PC-9 (cell line): ENCODE measurements at regions not wholly inside any gene's neighbourhood (a gene's known extent, or its start where the extent isn't known, plus 50 kb on each side); places are given as distances from the start of the nearest gene placed in this dataset.
"Not testable (repeated sequence)": the region's sequence is repeated elsewhere in the genome, so short reads cannot be mapped to it uniquely, and the experiment has no call there.

Experiments
- BruUV-seq: library from RNA; stranded (reverse); fragments of 400-500 nt; replicated peaks from 2 replicates; lab custom pipeline; 2021; lab: Mats Ljungman, UMichigan
- CTCF ChIA-PET: fragments of 300-600 bp; sonication (Branson Sonifier 250); formaldehyde crosslinking; loops from one replicate; lab custom pipeline; 2022; ENCODE audit warnings: antibody characterized with exemption; lab: Charles Lee
- POLR2A ChIA-PET: fragments of 300-600 bp; sonication (Branson Sonifier 250); formaldehyde crosslinking; loops from one replicate; lab custom pipeline; 2022; ENCODE audit warnings: antibody characterized with exemption; ENCODE audit not compliant: unreplicated experiment; lab: Charles Lee
- DNase-seq, 2 experiments: peaks; one replicate each; pipeline versions ENCODE4 v3.0.0 to v3.0.0-alpha.2; 2015 to 2022; ENCODE audit warnings: mixed read lengths in 1 of 2
- H2AFZ ChIP-seq: fragments of 200-600 bp; sonication (generic); 2 replicates; pipeline ENCODE4 v1.8.1; 2017; ENCODE audit warnings: antibody characterized with exemption
- H3F3A ChIP-seq: fragments of 200-600 bp; sonication (generic); 2 replicates; pipeline ENCODE4 v1.8.1; 2017; ENCODE audit warnings: antibody characterized with exemption, mild to moderate bottlenecking, low read depth; ENCODE audit not compliant: insufficient read depth
- H3K27ac ChIP-seq: fragments of 200-600 bp; sonication (generic); 2 replicates; pipeline ENCODE4 v1.6.1; 2016; ENCODE audit warnings: mixed run types
- H3K27me3 ChIP-seq: fragments of 200-600 bp; sonication (generic); 2 replicates; pipeline ENCODE4 v1.6.1; 2016; ENCODE audit warnings: low read depth, mixed run types; ENCODE audit not compliant: insufficient read depth
- H3K36me3 ChIP-seq: fragments of 200-600 bp; sonication (generic); 2 replicates; pipeline ENCODE4 v1.6.1; 2016; ENCODE audit warnings: low read depth, mixed run types
- H3K4me1 ChIP-seq: fragments of 200-600 bp; sonication (generic); replicated peaks from 2 replicates; pipeline ENCODE4 v1.6.1; 2016; ENCODE audit warnings: mixed run types; ENCODE audit not compliant: insufficient read depth
- H3K4me2 ChIP-seq: fragments of 200-600 bp; sonication (generic); 2 replicates; pipeline ENCODE4 v1.6.1; 2017; ENCODE audit warnings: mixed run types
- H3K4me3 ChIP-seq: fragments of 200-600 bp; sonication (generic); 2 replicates; pipeline ENCODE4 v1.6.1; 2016; ENCODE audit warnings: mixed run types
- H3K79me2 ChIP-seq: fragments of 200-600 bp; sonication (generic); 2 replicates; pipeline ENCODE4 v1.6.1; 2017; ENCODE audit warnings: low read depth, mixed run types
- H3K9me2 ChIP-seq: fragments of 200-600 bp; sonication (generic); 2 replicates; pipeline ENCODE4 v1.8.1; 2017; ENCODE audit warnings: mild to moderate bottlenecking; ENCODE audit not compliant: insufficient read depth
- H3K9me3 ChIP-seq: fragments of 200-600 bp; sonication (generic); 2 replicates; pipeline ENCODE4 v1.8.1; 2016; ENCODE audit warnings: low read depth; ENCODE audit not compliant: insufficient read depth
- H4K20me1 ChIP-seq: fragments of 200-600 bp; sonication (generic); 2 replicates; pipeline ENCODE4 v1.8.1; 2017; ENCODE audit not compliant: insufficient read depth
- CTCF ChIP-seq: fragments of 200-600 bp; sonication (generic); conservative IDR thresholded peaks from 2 replicates; pipeline ENCODE4 v1.6.1; 2017; ENCODE audit warnings: mixed run types, antibody characterized with exemption, mild to moderate bottlenecking, moderate library complexity
- EZH2 ChIP-seq: fragments of 200-600 bp; sonication (generic); IDR thresholded peaks from 2 replicates; pipeline ENCODE4 v1.8.0; 2017; ENCODE audit warnings: antibody characterized with exemption, low read depth
- intact Hi-C: fragments of 100-400 bp; cut with micrococcal nuclease; formaldehyde crosslinking; loops from one replicate; pipeline ENCODE4 v1.10.0; 2022; ENCODE audit not compliant: unreplicated experiment

- no peak overlapping the region for H2AFZ ChIP-seq
- no peak for DNase-seq
- CTCF ChIA-PET = no interaction called here
- H3K27ac ChIP-seq = no peak overlapping the region
- POLR2A ChIA-PET = no interaction called here
- no peak overlapping the region for H3K4me3 ChIP-seq
- peaks cover 5% of the 10 kb centered on the region; the same call in 1 of the 2 replicates for H3K9me3 ChIP-seq
- no peaks in the 10 kb centered on the region for H3K79me2 ChIP-seq
- H3F3A ChIP-seq = no peaks in the 10 kb centered on the region
- intact Hi-C loops = loop anchor here (10.0 kb wide), 1 partner anchor 182 kb away; no protein-coding TSS in a partner anchor
- H3K27me3 ChIP-seq = no peaks in the 10 kb centered on the region
- H4K20me1 ChIP-seq = no peaks in the 10 kb centered on the region
- no TSS peak for BruUV-seq
- H3K9me2 ChIP-seq = no peaks in the 10 kb centered on the region
- no peak overlapping the region for H3K4me2 ChIP-seq
- no peaks in the 10 kb centered on the region for H3K36me3 ChIP-seq
- no peaks in the 10 kb centered on the region for H3K4me1 ChIP-seq
- TF ChIP-seq EZH2 (no peak), CTCF (no peak)
These were observed 844.5 kb upstream of the RAG2 start for GRCh38 chr11:37442576-37442975.

- H3K27me3 ChIP-seq, H4K20me1 ChIP-seq, DNase-seq, H3K4me3 ChIP-seq, H3F3A ChIP-seq, CTCF ChIA-PET, H3K9me2 ChIP-seq, H3K9me3 ChIP-seq, POLR2A ChIA-PET, BruUV-seq, H3K36me3 ChIP-seq, H3K4me1 ChIP-seq, H3K4me2 ChIP-seq, intact Hi-C loops, H3K79me2 ChIP-seq, H2AFZ ChIP-seq, H3K27ac ChIP-seq: not testable (repeated sequence)
These were observed 833.7 kb upstream of the RAG2 start for GRCh38 chr11:37431633-37432230.

GRCh38 chr11:37430966-37431632 is 833.1 kb upstream of the RAG2 start:
- CTCF ChIA-PET, intact Hi-C loops: not testable (repeated sequence)

GRCh38 chr11:37422511-37422910 is 824.5 kb upstream of the RAG2 start:
- no peak for TF ChIP-seq EZH2
- TF ChIP-seq CTCF = no peak
- no peak overlapping the region for H3K27ac ChIP-seq
- H3K9me3 ChIP-seq = 0 out of 2 replicates have a peak, but pooled peaks cover 3% of the 10 kb centered on the region
- H2AFZ ChIP-seq = no peak overlapping the region
- no peaks in the 10 kb centered on the region for H4K20me1 ChIP-seq
- H3K4me2 ChIP-seq = no peak overlapping the region
- no peak overlapping the region for H3K4me3 ChIP-seq
- no peaks in the 10 kb centered on the region for H3K36me3 ChIP-seq
- H3K4me1 ChIP-seq = no peaks in the 10 kb centered on the region
- POLR2A ChIA-PET = no interaction called here
- no TSS peak for BruUV-seq
- H3K27me3 ChIP-seq = no peaks in the 10 kb centered on the region
- intact Hi-C loops = no loop called here
- CTCF ChIA-PET = no interaction called here
- H3F3A ChIP-seq = no peaks in the 10 kb centered on the region
- no peak for DNase-seq
- H3K9me2 ChIP-seq = no peaks in the 10 kb centered on the region
- no peaks in the 10 kb centered on the region for H3K79me2 ChIP-seq

More at GRCh38 chr11:37430966-37431632, 833.1 kb upstream of the RAG2 start:
- H3F3A ChIP-seq, H3K9me3 ChIP-seq, H3K9me2 ChIP-seq, H3K36me3 ChIP-seq, BruUV-seq, POLR2A ChIA-PET, H3K27ac ChIP-seq, H3K4me1 ChIP-seq, H3K4me2 ChIP-seq, H3K79me2 ChIP-seq, DNase-seq, H3K27me3 ChIP-seq, H3K4me3 ChIP-seq, H2AFZ ChIP-seq, H4K20me1 ChIP-seq: not testable (repeated sequence)
